ENCODE measurements at regions not wholly inside any gene's neighbourhood (a gene's known extent, or its start where the extent isn't known, plus 50 kb on each side); places are given as distances from the start of the nearest gene placed in this dataset.

- no peak for TF ChIP-seq ZBTB25 (CRISPR knock-in tag; IDR thresholded peaks at IDR 0.05)
- no peak for TF ChIP-seq ZBTB3 (CRISPR knock-in tag; IDR thresholded peaks at IDR 0.05; ENCODE audit: borderline replicate concordance, low read depth)
- no peak for TF ChIP-seq ZNF768 (CRISPR knock-in tag; IDR thresholded peaks at IDR 0.05)
- TF ChIP-seq KLF16 (CRISPR knock-in tag; IDR thresholded peaks at IDR 0.05), result no peak
Observed at GRCh38 chr18:28692337-28692736, 515.4 kb upstream of the CDH2 start (continued).

GRCh38 chr18:28691496-28691840 lies 514.5 kb upstream of the CDH2 start:
- H3K27me3 ChIP-seq (ENCODE audit: control insufficient read depth in 1 of 2, insufficient read depth in 2 of 2, low read length in 2 of 2), result no peaks in the 10 kb centered on the region
- H3K4me1 ChIP-seq (ENCODE audit: insufficient read depth, low read length), result no peaks in the 10 kb centered on the region
- no peak for ATAC-seq
- no peaks in the 10 kb centered on the region for H3K9me3 ChIP-seq (ENCODE audit: low read length)
- no peak overlapping the region for H3K4me3 ChIP-seq (replicated peaks in 1 of 3; ENCODE audit: insufficient read depth in 1 of 3, low read depth in 2 of 3, low read length in 3 of 3)
- CTCF ChIA-PET (ENCODE audit: low intra/inter-chr PET ratio, low total read pairs), result no interaction called here
- no peak overlapping the region for H2AFZ ChIP-seq (ENCODE audit: low read length)
- DNase-seq (ENCODE audit: low spot score), result no peak
- no peak for FAIRE-seq
- no peak overlapping the region for H3K4me2 ChIP-seq (ENCODE audit: low read depth, low read length)
- POLR2A ChIA-PET, result no interaction called here
- intact Hi-C loops (cut with micrococcal nuclease; ENCODE audit: unreplicated experiment), result no loop called here
- no peak overlapping the region for H3K27ac ChIP-seq (ENCODE audit: extremely low read length, insufficient read depth, low read length)
- H3K9ac ChIP-seq (ENCODE audit: insufficient read depth, low read depth, low read length), result no peak overlapping the region
- in situ Hi-C loops (cut with HindIII; ENCODE audit: extremely low pct_ligation_motif_present, low pct_unique_long_range_greater_than_20kb), result no loop called here
- H4K20me1 ChIP-seq (ENCODE audit: insufficient read depth, low read length), result no peaks in the 10 kb centered on the region
- H3K79me2 ChIP-seq (ENCODE audit: insufficient read depth, low read length), result no peaks in the 10 kb centered on the region
- BruUV-seq (replicated peaks), result no TSS peak
- H3K36me3 ChIP-seq (replicated peaks in 1 of 2; ENCODE audit: control insufficient read depth in 1 of 2, insufficient read depth in 2 of 2, low read length in 2 of 2), result no peaks in the 10 kb centered on the region
- WGBS (ENCODE audit: low lambda C conversion rate), result 90% methylated on average over 1 of the region's 1 CpG
- TF ChIP-seq ZNF878 (CRISPR knock-in tag; IDR thresholded peaks at IDR 0.05) (no peak), BORCS8-MEF2B (CRISPR knock-in tag; IDR thresholded peaks at IDR 0.05) (no peak), XRCC5 (optimal IDR thresholded peaks at IDR 0.05; ENCODE audit: low read length) (no peak), ZBTB42 (CRISPR knock-in tag; IDR thresholded peaks at IDR 0.05) (no peak), SRSF1 (optimal IDR thresholded peaks at IDR 0.05; ENCODE audit: low read depth, low read length) (no peak), SMAD3 (CRISPR knock-in tag; IDR thresholded peaks at IDR 0.05) (no peak), ZNF513 (CRISPR knock-in tag; conservative IDR thresholded peaks at IDR 0.05) (no peak)
- TF ChIP-seq, protein P1, sequence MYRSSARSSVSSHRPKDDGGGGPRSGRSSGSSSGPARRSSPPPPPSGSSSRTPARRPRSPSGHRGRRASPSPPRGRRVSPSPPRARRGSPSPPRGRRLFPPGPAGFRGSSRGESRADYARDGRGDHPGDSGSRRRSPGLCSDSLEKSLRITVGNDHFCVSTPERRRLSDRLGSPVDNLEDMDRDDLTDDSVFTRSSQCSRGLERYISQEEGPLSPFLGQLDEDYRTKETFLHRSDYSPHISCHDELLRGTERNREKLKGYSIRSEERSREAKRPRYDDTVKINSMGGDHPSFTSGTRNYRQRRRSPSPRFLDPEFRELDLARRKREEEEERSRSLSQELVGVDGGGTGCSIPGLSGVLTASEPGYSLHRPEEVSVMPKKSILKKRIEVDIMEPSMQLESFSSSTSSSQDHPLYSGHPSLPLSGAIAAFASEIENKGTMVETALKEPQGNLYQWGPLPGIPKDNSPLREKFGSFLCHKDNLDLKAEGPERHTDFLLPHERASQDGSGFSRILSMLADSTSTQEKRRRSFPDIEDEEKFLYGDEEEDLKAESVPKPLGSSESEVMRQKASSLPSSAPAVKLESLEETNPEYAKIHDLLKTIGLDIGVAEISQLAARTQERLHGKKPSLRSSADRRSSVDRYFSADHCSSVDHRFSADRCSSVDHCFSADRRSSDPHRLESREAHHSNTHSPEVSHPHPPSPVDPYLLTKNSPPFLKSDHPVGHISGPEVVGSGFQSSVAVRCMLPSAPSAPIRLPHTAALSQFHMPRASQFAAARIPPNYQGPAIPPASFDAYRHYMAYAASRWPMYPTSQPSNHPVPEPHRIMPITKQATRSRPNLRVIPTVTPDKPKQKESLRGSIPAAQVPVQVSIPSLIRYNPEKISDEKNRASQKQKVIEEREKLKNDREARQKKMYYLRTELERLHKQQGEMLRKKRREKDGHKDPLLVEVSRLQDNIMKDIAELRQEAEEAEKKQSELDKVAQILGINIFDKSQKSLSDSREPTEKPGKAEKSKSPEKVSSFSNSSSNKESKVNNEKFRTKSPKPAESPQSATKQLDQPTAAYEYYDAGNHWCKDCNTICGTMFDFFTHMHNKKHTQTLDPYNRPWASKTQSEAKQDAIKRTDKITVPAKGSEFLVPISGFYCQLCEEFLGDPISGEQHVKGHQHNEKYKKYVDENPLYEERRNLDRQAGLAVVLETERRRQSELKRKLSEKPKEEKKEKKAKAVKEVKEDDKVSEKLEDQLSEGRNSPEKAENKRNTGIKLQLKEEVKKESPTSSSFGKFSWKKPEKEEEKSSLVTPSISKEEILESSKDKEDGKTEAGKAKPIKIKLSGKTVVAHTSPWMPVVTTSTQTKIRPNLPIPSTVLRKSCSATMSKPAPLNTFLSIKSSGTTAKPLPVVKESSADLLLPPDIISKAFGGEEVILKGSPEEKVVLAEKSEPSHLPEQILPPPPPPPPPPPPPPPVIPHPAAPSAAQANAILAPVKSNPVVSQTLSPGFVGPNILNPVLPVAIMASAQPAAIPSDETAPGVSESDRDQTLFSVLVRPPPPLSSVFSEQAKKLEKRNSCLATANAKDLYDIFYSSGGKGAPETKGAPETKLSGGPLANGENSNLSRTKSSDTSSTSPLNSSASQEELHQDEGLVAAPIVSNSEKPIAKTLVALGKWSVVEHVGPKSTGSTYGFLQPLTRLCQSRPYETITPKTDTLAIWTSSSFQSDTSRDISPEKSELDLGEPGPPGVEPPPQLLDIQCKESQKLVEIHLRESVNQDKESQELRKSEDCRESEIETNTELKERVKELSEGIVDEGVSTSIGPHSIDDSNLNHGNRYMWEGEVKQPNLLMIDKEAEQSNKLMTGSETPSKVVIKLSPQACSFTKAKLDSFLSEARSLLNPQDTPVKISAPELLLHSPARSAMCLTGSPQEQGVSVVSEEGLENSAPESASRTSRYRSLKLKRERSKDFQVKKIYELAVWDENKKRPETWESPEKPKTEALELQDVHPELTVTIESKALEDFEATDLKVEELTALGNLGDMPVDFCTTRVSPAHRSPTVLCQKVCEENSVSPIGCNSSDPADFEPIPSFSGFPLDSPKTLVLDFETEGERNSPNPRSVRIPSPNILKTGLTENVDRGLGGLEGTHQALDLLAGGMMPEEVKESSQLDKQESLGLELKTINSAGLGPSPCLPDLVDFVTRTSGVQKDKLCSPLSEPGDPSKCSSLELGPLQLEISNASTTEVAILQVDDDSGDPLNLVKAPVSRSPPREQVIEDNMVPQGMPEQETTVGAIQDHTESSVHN (CRISPR knock-in tag; IDR thresholded peaks at IDR 0.05), result no peak
- TF ChIP-seq, protein P2, sequence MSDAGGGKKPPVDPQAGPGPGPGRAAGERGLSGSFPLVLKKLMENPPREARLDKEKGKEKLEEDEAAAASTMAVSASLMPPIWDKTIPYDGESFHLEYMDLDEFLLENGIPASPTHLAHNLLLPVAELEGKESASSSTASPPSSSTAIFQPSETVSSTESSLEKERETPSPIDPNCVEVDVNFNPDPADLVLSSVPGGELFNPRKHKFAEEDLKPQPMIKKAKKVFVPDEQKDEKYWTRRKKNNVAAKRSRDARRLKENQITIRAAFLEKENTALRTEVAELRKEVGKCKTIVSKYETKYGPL (CRISPR knock-in tag; IDR thresholded peaks at IDR 0.05), result no peak
